Activated T-helper 1 cell treated with anti-CD3 and anti-CD28 coated beads, Interleukin-12 subunit alpha, Interleukin-12 subunit beta, Interleukin-2, Interleukin-4 antibody, amounts not matched to agents 30 ng/mL and 10 ng/mL and 1 ng/mL, durations not matched to agents 14 hours and 24 hours and 36 hours (primary cell): ENCODE measurements at regions not wholly inside any gene's neighbourhood (a gene's known extent, or its start where the extent isn't known, plus 50 kb on each side); places are given as distances from the start of the nearest gene placed in this dataset.
"Not testable (repeated sequence)": the region's sequence is repeated elsewhere in the genome, so short reads cannot be mapped to it uniquely, and the experiment has no call there.

ENCODE experiments used
- DNase-seq: peaks from one replicate; pipeline ENCODE4 v3.0.0; 2021; ENCODE audit warnings: low spot score
- H3K27ac Mint-ChIP-seq: one replicate; pipeline ENCODE4 v1.8.0; 2021; ENCODE audit warnings: mild to moderate bottlenecking, mixed read lengths
- H3K27me3 Mint-ChIP-seq: one replicate; pipeline ENCODE4 v1.8.0; 2022; ENCODE audit warnings: mild to moderate bottlenecking, moderate library complexity, mixed read lengths; ENCODE audit not compliant: insufficient read depth
- H3K36me3 Mint-ChIP-seq: one replicate; pipeline ENCODE4 v1.8.0; 2021; ENCODE audit warnings: low read depth, mixed read lengths
- H3K4me1 Mint-ChIP-seq: one replicate; pipeline ENCODE4 v1.8.0; 2021; ENCODE audit warnings: low read depth, mixed read lengths
- H3K4me3 Mint-ChIP-seq: one replicate; pipeline ENCODE4 v1.8.0; 2021; ENCODE audit warnings: mild to moderate bottlenecking, moderate library complexity, mixed read lengths
- H3K9me3 Mint-ChIP-seq: one replicate; pipeline ENCODE4 v1.8.0; 2021; ENCODE audit warnings: mixed read lengths
- intact Hi-C: fragments of 100-400 bp; cut with micrococcal nuclease; formaldehyde crosslinking; loops from one replicate; pipeline ENCODE4 v1.15.1; 2024

DNA sequence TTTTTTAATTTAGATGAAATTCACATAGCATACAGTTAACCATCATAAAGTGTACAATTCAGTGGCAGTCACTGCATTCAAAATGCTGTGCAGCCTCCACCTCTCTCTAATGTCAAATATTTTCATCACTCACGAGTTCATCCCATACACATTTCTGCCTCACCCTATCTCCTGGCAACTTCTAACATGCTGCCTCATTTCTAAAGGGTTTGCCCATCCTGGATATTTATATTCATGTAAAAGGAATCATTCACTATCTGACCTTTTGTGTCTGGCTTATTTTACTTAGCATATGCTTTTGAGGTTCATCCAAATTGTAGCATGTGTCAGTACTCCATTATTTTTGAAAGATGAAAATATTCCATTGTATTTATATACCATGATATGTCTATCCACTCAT lies 286.9 kb upstream of the VSTM2A start:
- Mint-ChIP-seq H3K4me1 (no peaks in the 10 kb centered on the region), H3K4me3 (no peak overlapping the region), H3K9me3 (peaks cover 14% of the 10 kb centered on the region), H3K27me3 (no peaks in the 10 kb centered on the region), H3K27ac (no peak overlapping the region), H3K36me3 (no peaks in the 10 kb centered on the region)
- intact Hi-C loops: no loop called here
- DNase-seq: no peak

DNA sequence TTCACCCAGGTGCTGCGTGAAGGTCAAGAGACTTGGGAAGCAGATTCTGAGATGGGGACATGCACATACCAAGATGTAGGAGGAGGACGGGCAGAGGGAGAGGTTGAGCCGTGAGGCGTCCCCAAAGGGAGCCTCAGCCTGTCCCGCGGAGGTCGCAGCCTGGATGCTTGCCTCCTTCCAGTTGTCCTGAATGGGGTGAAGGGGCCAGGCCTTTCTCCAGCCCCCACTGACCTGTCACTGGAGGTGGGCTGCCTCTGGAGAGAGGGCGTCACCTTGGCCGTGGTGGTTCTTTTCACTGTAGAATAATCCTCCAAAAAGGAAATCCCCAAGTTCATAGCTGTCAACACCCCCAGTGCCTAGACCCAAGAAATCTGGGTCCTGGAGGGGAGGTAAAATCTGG lies 283.0 kb upstream of the VSTM2A start:
- peaks cover 22% of the 10 kb centered on the region for H3K9me3 Mint-ChIP-seq
- no peaks in the 10 kb centered on the region for H3K36me3 Mint-ChIP-seq
- H3K4me3 Mint-ChIP-seq: no peak overlapping the region
- H3K27ac Mint-ChIP-seq: no peak overlapping the region
- no peaks in the 10 kb centered on the region for H3K4me1 Mint-ChIP-seq
- intact Hi-C loops: no loop called here
- H3K27me3 Mint-ChIP-seq: no peaks in the 10 kb centered on the region
- no peak for DNase-seq

DNA sequence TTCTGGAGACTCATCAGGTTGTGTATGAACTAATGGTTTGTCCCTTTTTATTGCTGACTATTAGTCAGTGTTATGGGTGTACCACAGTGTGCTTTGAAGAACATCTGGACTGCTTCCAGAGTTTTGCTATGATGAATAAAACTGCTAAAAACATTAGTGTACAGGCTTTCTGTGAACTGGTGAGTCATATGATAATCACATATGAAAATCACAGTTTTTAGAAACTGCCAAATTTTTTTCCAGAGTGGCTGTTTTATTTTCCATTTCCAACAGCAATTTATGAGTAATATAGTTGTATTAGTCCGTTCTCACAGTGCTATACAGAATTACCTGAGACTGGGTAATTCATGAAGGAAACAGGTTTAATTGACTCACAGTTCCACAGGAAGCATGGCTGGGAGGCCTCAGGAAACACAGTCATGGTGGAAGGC lies 281.2 kb upstream of the VSTM2A start:
- H3K9me3 Mint-ChIP-seq: peaks cover 22% of the 10 kb centered on the region
- no peaks in the 10 kb centered on the region for H3K4me1 Mint-ChIP-seq
- H3K27me3 Mint-ChIP-seq: no peaks in the 10 kb centered on the region
- DNase-seq: no peak
- intact Hi-C loops: no loop called here
- H3K4me3 Mint-ChIP-seq: no peak overlapping the region
- no peak overlapping the region for H3K27ac Mint-ChIP-seq
- no peaks in the 10 kb centered on the region for H3K36me3 Mint-ChIP-seq

DNA sequence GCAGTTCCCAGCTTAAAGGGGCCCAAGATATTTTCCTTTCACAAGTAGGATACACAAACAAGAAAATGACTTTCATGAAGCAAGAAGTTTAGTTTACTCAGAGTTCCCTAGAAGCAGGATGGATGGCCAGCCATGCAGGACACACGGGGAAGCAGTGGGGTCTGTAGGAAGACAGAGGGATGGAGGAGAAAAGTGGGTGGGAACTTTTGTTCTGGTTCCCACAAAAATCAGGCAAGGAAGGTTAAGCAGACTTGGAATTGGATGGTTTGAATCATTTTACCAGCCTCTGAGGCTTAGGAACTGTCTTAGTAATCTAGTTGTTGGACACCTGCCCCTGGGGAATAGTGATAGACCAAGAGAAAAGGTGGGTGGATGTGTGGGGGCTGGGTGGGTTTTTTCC lies 263.3 kb upstream of the VSTM2A start:
- intact Hi-C loops: no loop called here
- DNase-seq: no peak
- Mint-ChIP-seq H3K27ac (no peak overlapping the region), H3K36me3 (no peaks in the 10 kb centered on the region), H3K9me3 (peaks cover 31% of the 10 kb centered on the region), H3K4me1 (no peaks in the 10 kb centered on the region), H3K4me3 (no peak overlapping the region), H3K27me3 (no peaks in the 10 kb centered on the region)

DNA sequence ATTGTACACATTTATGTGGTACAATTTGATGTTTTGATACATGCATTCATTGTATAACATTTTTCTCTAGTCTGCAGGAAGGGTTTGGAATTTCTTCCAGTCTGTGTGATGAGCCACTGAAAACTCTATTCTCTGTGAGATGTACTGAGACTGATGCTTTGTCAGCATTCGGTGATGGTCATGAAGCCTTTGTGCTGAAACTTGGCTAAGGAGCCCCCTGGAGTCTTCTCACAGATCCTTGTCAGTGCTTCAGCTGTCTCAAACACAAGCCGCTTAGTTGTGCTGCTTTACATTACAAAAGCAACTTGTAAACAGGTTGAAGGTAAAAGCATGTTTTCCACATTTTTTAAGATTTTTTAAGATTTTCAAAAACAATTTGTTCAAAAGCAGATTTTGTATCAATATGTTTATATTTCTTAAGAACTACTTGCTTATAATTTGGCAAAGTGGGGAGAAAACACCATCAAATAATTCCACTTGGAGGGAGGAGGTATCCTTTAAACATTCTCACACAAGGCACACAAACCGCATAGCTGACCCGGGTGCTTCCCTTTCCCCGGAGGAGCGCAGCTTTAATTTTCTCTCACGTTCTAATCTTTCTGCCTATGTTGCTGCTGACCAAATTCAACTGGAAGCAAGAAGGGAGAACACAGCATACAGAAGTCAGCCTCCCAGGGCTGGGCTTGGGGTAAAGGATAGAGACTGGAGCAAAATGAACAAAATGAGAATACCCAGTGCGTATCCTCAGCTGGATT lies 249.8 kb upstream of the VSTM2A start:
- Mint-ChIP-seq H3K4me1 (no peaks in the 10 kb centered on the region), H3K4me3 (no peak overlapping the region), H3K36me3 (no peaks in the 10 kb centered on the region), H3K27ac (no peak overlapping the region), H3K27me3 (no peaks in the 10 kb centered on the region), H3K9me3 (peaks cover 34% of the 10 kb centered on the region)
- no peak for DNase-seq
- intact Hi-C loops: no loop called here

DNA sequence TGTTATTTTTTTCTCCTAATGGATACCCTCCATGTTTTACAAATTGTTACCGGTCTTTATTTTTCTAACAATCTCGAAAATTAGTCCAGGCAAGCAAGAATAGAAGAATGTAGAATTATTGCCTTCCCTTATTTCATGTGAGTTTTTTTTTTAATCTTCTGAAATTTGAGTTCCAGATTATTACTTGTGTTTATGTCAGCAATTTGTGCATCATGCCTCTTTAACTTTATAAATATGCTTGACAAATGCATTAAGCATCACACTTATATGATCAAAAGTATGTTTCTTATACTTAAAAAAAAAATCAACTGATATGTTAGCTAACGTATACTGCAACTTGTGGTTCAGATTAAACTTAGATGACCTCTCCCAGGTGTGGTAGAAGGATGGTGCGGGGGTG lies 242.7 kb upstream of the VSTM2A start:
- Mint-ChIP-seq H3K4me3 (no peak overlapping the region), H3K27ac (no peak overlapping the region), H3K9me3 (peaks cover 26% of the 10 kb centered on the region), H3K36me3 (no peaks in the 10 kb centered on the region), H3K4me1 (no peaks in the 10 kb centered on the region), H3K27me3 (no peaks in the 10 kb centered on the region)
- DNase-seq: no peak
- intact Hi-C loops: no loop called here

DNA sequence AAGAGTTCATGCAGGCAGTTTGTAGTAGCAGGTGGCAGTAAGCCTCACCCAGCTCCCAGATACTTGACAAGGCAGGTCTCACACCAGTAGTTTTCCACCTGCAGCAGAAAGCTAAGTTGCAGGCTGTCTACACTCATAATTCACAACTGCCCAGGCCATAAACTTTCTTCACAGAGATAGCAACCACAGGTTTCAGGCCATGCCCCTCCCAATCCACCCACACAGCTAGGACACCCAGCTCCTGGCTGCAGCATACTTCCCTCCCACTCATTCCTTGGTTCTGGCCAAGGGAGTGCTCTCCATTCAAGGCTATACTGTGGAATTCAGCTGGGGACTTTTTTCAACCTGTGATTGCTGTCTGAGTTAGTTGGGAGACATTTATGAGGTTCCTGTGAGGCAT lies 226.2 kb upstream of the VSTM2A start:
- H3K4me3 Mint-ChIP-seq, intact Hi-C loops, H3K36me3 Mint-ChIP-seq, H3K9me3 Mint-ChIP-seq, H3K27ac Mint-ChIP-seq, H3K27me3 Mint-ChIP-seq, H3K4me1 Mint-ChIP-seq, DNase-seq: not testable (repeated sequence)

DNA sequence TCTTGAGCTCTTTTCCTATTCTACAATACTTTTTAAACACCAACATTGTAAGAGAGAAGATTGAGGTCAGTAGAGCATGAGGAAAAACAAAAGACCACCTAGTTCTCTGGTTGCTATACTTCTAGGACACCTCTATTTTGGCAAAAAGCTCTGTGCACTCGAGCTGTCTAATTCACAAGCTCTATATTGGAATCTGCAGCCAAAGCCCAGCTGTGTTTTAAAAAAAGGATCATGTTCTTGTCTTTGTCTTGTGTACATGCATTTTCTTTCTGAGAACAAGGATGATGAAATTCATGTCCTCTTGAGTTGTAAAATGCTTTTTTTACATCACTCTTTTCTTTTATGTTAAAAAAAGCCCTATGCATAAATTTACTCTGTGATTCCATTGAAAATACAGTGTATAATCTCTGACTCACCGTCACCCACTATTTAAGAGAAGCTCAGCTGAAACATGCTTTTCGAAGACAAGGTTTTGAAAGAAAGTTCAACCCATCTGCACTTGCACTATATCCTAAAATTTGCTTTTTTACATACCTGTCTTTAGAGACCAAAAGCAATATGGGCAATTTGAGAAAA lies 215.5 kb upstream of the VSTM2A start:
- H3K9me3 Mint-ChIP-seq: peaks cover 29% of the 10 kb centered on the region
- DNase-seq: no peak
- H3K4me3 Mint-ChIP-seq: no peak overlapping the region
- no peak overlapping the region for H3K27ac Mint-ChIP-seq
- intact Hi-C loops: no loop called here
- H3K27me3 Mint-ChIP-seq: no peaks in the 10 kb centered on the region
- no peaks in the 10 kb centered on the region for H3K4me1 Mint-ChIP-seq
- no peaks in the 10 kb centered on the region for H3K36me3 Mint-ChIP-seq

DNA sequence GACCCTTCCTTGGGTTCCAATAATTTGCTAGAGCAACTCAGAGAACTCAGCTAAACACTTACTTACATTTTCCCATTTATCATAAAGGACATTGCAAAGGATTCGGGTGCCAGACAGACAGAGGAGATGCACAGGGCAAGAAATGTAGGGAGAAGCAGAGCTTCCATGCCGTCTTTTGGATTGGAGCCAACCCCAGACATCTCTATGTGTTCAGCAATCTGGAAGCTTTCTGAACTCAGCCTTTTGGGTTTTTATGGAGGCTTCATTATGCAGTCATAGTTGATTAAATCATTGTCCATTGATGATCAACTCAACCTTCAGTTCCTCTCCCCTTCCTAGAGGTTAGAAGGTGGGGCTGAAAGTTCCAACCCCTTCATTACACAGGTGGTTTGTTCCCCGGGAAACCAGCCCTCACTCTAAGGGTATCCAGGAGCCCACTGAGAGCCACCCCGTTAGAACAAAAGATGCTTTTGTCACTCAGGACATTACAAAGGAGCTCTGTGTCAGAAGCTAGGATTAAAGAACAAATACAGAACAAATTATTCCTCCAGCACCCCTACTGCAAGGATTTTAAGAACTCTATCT lies 211.9 kb upstream of the VSTM2A start:
- intact Hi-C loops: no loop called here
- H3K36me3 Mint-ChIP-seq: no peaks in the 10 kb centered on the region
- no peak overlapping the region for H3K27ac Mint-ChIP-seq
- H3K4me1 Mint-ChIP-seq: no peaks in the 10 kb centered on the region
- no peak for DNase-seq
- H3K9me3 Mint-ChIP-seq: peaks cover 23% of the 10 kb centered on the region
- H3K27me3 Mint-ChIP-seq: no peaks in the 10 kb centered on the region
- no peak overlapping the region for H3K4me3 Mint-ChIP-seq

DNA sequence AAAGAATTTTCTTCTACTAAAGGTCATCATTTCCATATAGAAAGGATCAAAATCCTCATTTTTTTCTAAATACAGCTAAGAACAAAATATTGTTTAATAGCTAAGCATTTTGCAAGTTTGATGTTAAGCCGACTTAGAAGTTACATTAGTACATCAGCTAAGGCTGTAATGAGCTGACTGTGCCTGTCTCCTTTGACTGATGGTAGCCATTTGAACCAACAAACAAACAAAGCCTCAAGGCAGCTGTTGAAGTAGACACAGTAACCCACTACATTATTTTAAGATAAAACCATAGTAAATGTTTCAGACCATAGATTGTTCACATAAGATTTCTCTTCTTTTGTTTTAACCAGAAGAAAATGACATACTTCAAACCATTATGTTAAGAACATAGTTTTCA lies 210.9 kb upstream of the VSTM2A start:
- intact Hi-C loops: no loop called here
- DNase-seq: no peak
- Mint-ChIP-seq H3K27ac (no peak overlapping the region), H3K9me3 (peaks cover 19% of the 10 kb centered on the region), H3K4me1 (no peaks in the 10 kb centered on the region), H3K4me3 (no peak overlapping the region), H3K36me3 (no peaks in the 10 kb centered on the region), H3K27me3 (no peaks in the 10 kb centered on the region)

DNA sequence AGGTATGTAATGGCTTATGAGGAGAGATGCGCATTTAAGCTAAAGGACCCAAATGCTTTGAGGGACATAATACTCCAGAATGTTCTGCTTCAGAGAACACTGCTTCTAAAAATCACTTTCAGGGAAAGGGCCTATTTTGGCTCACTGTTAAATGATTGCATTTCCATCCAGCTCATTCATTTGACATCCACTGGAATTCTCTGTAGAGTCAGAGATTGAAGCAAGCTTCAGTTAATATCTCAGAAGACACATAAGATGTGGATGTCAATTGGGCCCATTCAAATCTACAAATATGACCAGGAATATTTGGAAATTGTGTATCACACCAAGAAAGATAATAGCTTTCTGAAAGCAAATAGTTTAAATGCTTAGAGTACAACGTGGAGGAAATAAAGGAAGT lies 209.9 kb upstream of the VSTM2A start:
- DNase-seq: no peak
- H3K4me1 Mint-ChIP-seq: no peaks in the 10 kb centered on the region
- H3K27me3 Mint-ChIP-seq: no peaks in the 10 kb centered on the region
- peaks cover 17% of the 10 kb centered on the region for H3K9me3 Mint-ChIP-seq
- H3K36me3 Mint-ChIP-seq: no peaks in the 10 kb centered on the region
- H3K27ac Mint-ChIP-seq: no peak overlapping the region
- H3K4me3 Mint-ChIP-seq: no peak overlapping the region
- intact Hi-C loops: no loop called here

DNA sequence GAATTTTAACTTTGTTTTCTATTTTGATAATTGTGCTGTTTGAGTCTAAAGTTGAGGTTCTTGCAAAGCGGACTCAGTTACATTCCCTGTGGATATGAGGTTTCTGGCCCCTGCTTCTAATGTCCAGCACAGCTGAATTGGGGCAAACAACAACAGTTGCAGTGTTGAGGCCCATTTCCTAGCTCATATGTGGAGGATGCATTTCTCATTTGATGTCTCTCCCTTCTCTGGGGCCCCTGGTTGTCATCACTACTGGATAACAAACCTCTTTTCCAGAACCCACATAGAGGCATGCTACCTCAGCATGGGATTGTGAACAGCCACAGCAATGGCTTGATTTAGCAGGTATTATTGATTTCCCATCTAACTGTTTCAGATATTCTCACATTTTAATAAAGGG lies 208.2 kb upstream of the VSTM2A start:
- intact Hi-C loops: no loop called here
- H3K4me1 Mint-ChIP-seq: no peaks in the 10 kb centered on the region
- no peaks in the 10 kb centered on the region for H3K36me3 Mint-ChIP-seq
- no peak for DNase-seq
- no peak overlapping the region for H3K27ac Mint-ChIP-seq
- no peaks in the 10 kb centered on the region for H3K27me3 Mint-ChIP-seq
- H3K4me3 Mint-ChIP-seq: no peak overlapping the region
- peaks cover 17% of the 10 kb centered on the region for H3K9me3 Mint-ChIP-seq

DNA sequence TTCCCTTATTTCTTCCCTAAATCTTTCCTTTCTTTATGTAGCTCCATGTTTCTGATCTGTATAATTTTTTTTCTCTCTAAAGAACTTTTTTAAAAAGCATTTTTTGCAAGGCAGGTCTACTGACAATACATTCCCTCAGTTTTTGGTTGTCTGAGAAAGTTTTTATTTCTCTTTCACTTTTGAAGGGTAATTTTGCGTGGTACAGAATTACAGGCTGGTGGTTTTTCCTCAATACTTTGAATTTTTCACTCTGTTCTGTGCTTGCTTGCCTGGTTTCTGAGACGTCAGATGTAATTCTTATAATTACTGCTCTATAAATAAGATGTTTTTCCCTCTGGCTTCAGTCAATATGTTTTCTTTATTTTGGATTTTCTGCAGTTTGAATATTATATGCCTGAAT lies 205.4 kb upstream of the VSTM2A start:
- Mint-ChIP-seq H3K27ac (no peak overlapping the region), H3K9me3 (peaks cover 19% of the 10 kb centered on the region), H3K4me1 (no peaks in the 10 kb centered on the region), H3K36me3 (no peaks in the 10 kb centered on the region), H3K27me3 (no peaks in the 10 kb centered on the region), H3K4me3 (no peak overlapping the region)
- intact Hi-C loops: no loop called here
- DNase-seq: no peak
